SK-N-SH (cell line): ENCODE measurements at regions not wholly inside any gene's neighbourhood (a gene's known extent, or its start where the extent isn't known, plus 50 kb on each side); places are given as distances from the start of the nearest gene placed in this dataset.

Source experiments
- RFX5 ChIP-seq: IDR thresholded peaks from 2 replicates; pipeline ENCODE4 v1.6.1; 2012; ENCODE audit warnings: mild to moderate bottlenecking, improper control_type of control experiment, low read length
- TAF1 ChIP-seq: IDR thresholded peaks from 2 replicates; pipeline ENCODE4 v1.6.1; 2012; ENCODE audit warnings: low read depth, mild to moderate bottlenecking, low read length, moderate library complexity, borderline replicate concordance
- YY1 ChIP-seq: IDR thresholded peaks from 2 replicates; pipeline ENCODE4 v1.4.0; 2012; ENCODE audit warnings: low read depth, mild to moderate bottlenecking
- TF ChIP-seq, protein P1 (sequence below): fragments of 200-600 bp; sonication (generic); IDR thresholded peaks from 2 replicates; pipeline ENCODE4 v1.6.1; 2017; ENCODE audit warnings: antibody characterized with exemption, mild to moderate bottlenecking, moderate library complexity

DNA sequence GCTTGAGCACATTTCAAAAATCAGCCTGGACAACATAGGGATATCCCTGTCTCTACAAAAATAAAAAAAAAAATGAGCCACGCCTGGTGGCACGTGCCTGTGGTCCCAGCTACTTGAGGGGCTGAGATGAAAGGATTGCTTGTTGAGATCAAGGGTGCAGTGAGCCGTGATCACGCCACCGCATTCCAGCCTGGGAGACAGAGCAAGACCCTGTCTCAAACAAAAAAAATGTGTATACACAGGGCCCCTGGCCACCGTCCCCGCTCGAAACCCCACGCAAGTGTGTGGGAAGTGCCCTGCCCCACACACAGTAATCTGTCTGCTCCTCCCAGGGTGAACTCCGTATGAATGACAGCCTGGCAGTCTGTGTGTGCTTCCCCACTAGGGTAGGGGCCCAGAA is 93.0 kb upstream of the RPL38 start:
- TF ChIP-seq, protein P1, sequence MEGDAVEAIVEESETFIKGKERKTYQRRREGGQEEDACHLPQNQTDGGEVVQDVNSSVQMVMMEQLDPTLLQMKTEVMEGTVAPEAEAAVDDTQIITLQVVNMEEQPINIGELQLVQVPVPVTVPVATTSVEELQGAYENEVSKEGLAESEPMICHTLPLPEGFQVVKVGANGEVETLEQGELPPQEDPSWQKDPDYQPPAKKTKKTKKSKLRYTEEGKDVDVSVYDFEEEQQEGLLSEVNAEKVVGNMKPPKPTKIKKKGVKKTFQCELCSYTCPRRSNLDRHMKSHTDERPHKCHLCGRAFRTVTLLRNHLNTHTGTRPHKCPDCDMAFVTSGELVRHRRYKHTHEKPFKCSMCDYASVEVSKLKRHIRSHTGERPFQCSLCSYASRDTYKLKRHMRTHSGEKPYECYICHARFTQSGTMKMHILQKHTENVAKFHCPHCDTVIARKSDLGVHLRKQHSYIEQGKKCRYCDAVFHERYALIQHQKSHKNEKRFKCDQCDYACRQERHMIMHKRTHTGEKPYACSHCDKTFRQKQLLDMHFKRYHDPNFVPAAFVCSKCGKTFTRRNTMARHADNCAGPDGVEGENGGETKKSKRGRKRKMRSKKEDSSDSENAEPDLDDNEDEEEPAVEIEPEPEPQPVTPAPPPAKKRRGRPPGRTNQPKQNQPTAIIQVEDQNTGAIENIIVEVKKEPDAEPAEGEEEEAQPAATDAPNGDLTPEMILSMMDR = no peak
- no peak for TF ChIP-seq TAF1
- TF ChIP-seq YY1 = no peak
- TF ChIP-seq RFX5 = no peak
